ENCODE measurements at regions not wholly inside any gene's neighbourhood (a gene's known extent, or its start where the extent isn't known, plus 50 kb on each side); places are given as distances from the start of the nearest gene placed in this dataset.

GRCh38 chr13:63189712-63190111 lies 1774.1 kb upstream of the PCDH20 start:
- Histone ChIP-seq H4K8ac (replicated peaks; ENCODE audit: insufficient read length, low read depth, low read length) (no peak overlapping the region), H2BK15ac (ENCODE audit: low read depth, low read length) (no peak overlapping the region), H2AK5ac (ENCODE audit: insufficient read length, low read length) (no peak overlapping the region), H4K91ac (ENCODE audit: insufficient read length, low read depth, low read length) (no peak overlapping the region), H2BK20ac (ENCODE audit: low read depth, low read length, poor library complexity, severe bottlenecking) (no peak overlapping the region), H3K79me2 (ENCODE audit: insufficient read depth, low read length) (no peaks in the 10 kb centered on the region), H4K5ac (ENCODE audit: insufficient read length, low read depth, low read length) (no peak overlapping the region), H3K14ac (ENCODE audit: insufficient read depth, low read length) (no peak overlapping the region), H3T11ph (ENCODE audit: low read length) (no peak overlapping the region), H3K4ac (ENCODE audit: low read depth, low read length) (no peak overlapping the region), H3K27me3 (ENCODE audit: insufficient read depth, low read length) (no peaks in the 10 kb centered on the region), H3K9me3 (ENCODE audit: control insufficient read depth, low read depth, low read length) (no peaks in the 10 kb centered on the region), H3K4me2 (ENCODE audit: insufficient read depth, insufficient read length, low read length) (no peak overlapping the region), H3K56ac (ENCODE audit: insufficient read length, low read depth, low read length) (no peak overlapping the region), H3K9ac (ENCODE audit: extremely low read depth, insufficient read length, low read length) (no peak overlapping the region), H3K27ac (ENCODE audit: insufficient read length, low read depth, low read length) (no peak overlapping the region), H2BK12ac (ENCODE audit: insufficient read length, low read depth, low read length) (no peak overlapping the region), H3K4me1 (ENCODE audit: insufficient read depth, low read length) (peaks cover 2% of the 10 kb centered on the region; the same call in 1 of the 2 replicates), H3K23me2 (ENCODE audit: insufficient read length, low read depth, low read length, poor library complexity, severe bottlenecking) (no peaks in the 10 kb centered on the region), H2AFZ (ENCODE audit: low read length) (no peak overlapping the region), H2BK120ac (ENCODE audit: low read depth, low read length, poor library complexity, severe bottlenecking) (no peak overlapping the region), H3K79me1 (ENCODE audit: insufficient read depth, low read depth, low read length, poor library complexity, severe bottlenecking) (no peaks in the 10 kb centered on the region), H3K23ac (ENCODE audit: insufficient read length, low read depth, low read length) (no peak overlapping the region), H4K20me1 (ENCODE audit: control insufficient read depth, insufficient read depth, insufficient read length) (no peaks in the 10 kb centered on the region), H2BK5ac (ENCODE audit: insufficient read length, low read length) (no peak overlapping the region), H3K18ac (ENCODE audit: insufficient read length, low read depth, low read length) (no peak overlapping the region)
- TF ChIP-seq, protein P1, sequence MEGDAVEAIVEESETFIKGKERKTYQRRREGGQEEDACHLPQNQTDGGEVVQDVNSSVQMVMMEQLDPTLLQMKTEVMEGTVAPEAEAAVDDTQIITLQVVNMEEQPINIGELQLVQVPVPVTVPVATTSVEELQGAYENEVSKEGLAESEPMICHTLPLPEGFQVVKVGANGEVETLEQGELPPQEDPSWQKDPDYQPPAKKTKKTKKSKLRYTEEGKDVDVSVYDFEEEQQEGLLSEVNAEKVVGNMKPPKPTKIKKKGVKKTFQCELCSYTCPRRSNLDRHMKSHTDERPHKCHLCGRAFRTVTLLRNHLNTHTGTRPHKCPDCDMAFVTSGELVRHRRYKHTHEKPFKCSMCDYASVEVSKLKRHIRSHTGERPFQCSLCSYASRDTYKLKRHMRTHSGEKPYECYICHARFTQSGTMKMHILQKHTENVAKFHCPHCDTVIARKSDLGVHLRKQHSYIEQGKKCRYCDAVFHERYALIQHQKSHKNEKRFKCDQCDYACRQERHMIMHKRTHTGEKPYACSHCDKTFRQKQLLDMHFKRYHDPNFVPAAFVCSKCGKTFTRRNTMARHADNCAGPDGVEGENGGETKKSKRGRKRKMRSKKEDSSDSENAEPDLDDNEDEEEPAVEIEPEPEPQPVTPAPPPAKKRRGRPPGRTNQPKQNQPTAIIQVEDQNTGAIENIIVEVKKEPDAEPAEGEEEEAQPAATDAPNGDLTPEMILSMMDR (conservative IDR thresholded peaks at IDR 0.05), result no peak
- no peaks in the 10 kb centered on the region for H3K9me3 Mint-ChIP-seq
- no peak overlapping the region for H3K27ac Mint-ChIP-seq
- no peaks in the 10 kb centered on the region for H3K36me3 Mint-ChIP-seq (ENCODE audit: insufficient read depth in 1 of 3, low read depth in 3 of 3)
- no peaks in the 10 kb centered on the region for H3K27me3 Mint-ChIP-seq (ENCODE audit: low read depth)
- H3K4me3 Mint-ChIP-seq, result no peak overlapping the region
- WGBS (ENCODE audit: extremely low coverage, insufficient read length, low lambda C conversion rate), result no CpG with 5 or more reads among the region's 9 CpGs
- H3K4me1 Mint-ChIP-seq, result peaks cover 2% of the 10 kb centered on the region in 2 experiments
- DNase-seq, result no peak
